ENCODE measurements at regions not wholly inside any gene's neighbourhood (a gene's known extent, or its start where the extent isn't known, plus 50 kb on each side); places are given as distances from the start of the nearest gene placed in this dataset.
"Not testable (repeated sequence)": the region's sequence is repeated elsewhere in the genome, so short reads cannot be mapped to it uniquely, and the experiment has no call there.

DNA sequence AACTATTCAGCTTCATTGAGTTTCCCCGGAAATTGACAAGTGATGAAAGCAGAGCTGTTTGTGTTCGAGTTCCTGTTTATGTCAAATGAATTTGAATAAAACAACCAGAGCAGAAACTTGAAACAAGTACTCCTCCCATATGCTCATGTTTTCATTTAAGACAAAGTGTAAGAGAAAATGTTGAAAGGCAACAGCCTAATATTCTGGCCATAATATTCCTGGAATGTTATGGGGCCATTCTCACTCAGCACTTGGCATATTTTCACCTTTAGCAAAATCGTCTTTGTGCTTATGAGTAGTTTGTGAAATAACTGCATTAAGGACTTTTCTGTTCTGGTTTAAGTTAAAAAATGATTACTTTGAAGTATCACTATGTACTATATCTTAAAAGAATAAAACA lies 276.0 kb upstream of the FAT1 start:
- Histone ChIP-seq H3K4me3 (no peak overlapping the region), H3K36me3 (peaks cover 0 to 1% (median 0%) of the 10 kb centered on the region in 4 donors), H3K27me3 (no peaks in the 10 kb centered on the region), H3K4me1 (no peaks in the 10 kb centered on the region), H3K27ac (no peak overlapping the region), H3K9me3 (no peaks in the 10 kb centered on the region)
- no peak for DNase-seq
- no peak for ATAC-seq
- 42% methylated on average over 3 of the region's 3 CpGs for WGBS (ENCODE audit: insufficient coverage, low coverage, low lambda C conversion rate, missing lambda C conversion rate)
- intact Hi-C loops (cut with DNase I): no loop called here
- TF ChIP-seq CTCF (IDR thresholded peaks at IDR 0.05): no peak
- no peak for TF ChIP-seq POLR2A (IDR thresholded peaks at IDR 0.05)

GRCh38 chr4:187000281-187000680 lies 276.6 kb upstream of the FAT1 start:
- no peak for TF ChIP-seq POLR2A (IDR thresholded peaks at IDR 0.05)
- no peak for TF ChIP-seq CTCF (IDR thresholded peaks at IDR 0.05)
- H3K4me3 ChIP-seq: no peak overlapping the region
- no peaks in the 10 kb centered on the region for H3K4me1 ChIP-seq
- H3K27me3 ChIP-seq: no peaks in the 10 kb centered on the region
- intact Hi-C loops (cut with DNase I): no loop called here
- ATAC-seq: no peak
- no peak overlapping the region for H3K27ac ChIP-seq
- 63% methylated on average over 2 of the region's 2 CpGs for WGBS (ENCODE audit: insufficient coverage, low coverage, low lambda C conversion rate, missing lambda C conversion rate)
- no peaks in the 10 kb centered on the region for H3K9me3 ChIP-seq
- no peak for DNase-seq
- no peaks in the 10 kb centered on the region for H3K36me3 ChIP-seq

- H3K27ac ChIP-seq; H3K27me3 ChIP-seq; H3K36me3 ChIP-seq; H3K9me3 ChIP-seq; H3K4me1 ChIP-seq; intact Hi-C loops (cut with DNase I); H3K4me3 ChIP-seq; DNase-seq; ATAC-seq: not testable (repeated sequence)
- 40% methylated on average over 2 of the region's 6 CpGs for WGBS (ENCODE audit: insufficient coverage, low coverage, low lambda C conversion rate, missing lambda C conversion rate)
Measured at GRCh38 chr4:187002133-187002532, 278.5 kb upstream of the FAT1 start.

GRCh38 chr4:187004628-187005027 lies 281.0 kb upstream of the FAT1 start:
- H3K27ac ChIP-seq: no peak overlapping the region
- H3K4me3 ChIP-seq: no peak overlapping the region
- 71% methylated on average over 2 of the region's 2 CpGs for WGBS (ENCODE audit: insufficient coverage, low coverage, low lambda C conversion rate, missing lambda C conversion rate)
- H3K4me1 ChIP-seq: no peaks in the 10 kb centered on the region
- ATAC-seq (no peak), DNase-seq (no peak)
- no peaks in the 10 kb centered on the region for H3K9me3 ChIP-seq
- intact Hi-C loops (cut with DNase I): no loop called here
- H3K27me3 ChIP-seq: no peaks in the 10 kb centered on the region
- no peak for TF ChIP-seq CTCF (IDR thresholded peaks at IDR 0.05)
- no peak for TF ChIP-seq POLR2A (IDR thresholded peaks at IDR 0.05)
- no peaks in the 10 kb centered on the region for H3K36me3 ChIP-seq

GRCh38 chr4:187006189-187006618 lies 282.5 kb upstream of the FAT1 start:
- 30% methylated on average over 3 of the region's 3 CpGs for WGBS (ENCODE audit: insufficient coverage, low coverage, low lambda C conversion rate, missing lambda C conversion rate)
- no peak for DNase-seq
- no peak for ATAC-seq
- Histone ChIP-seq H3K4me3 (no peak overlapping the region), H3K27ac (no peak overlapping the region), H3K9me3 (no peaks in the 10 kb centered on the region), H3K4me1 (no peaks in the 10 kb centered on the region), H3K27me3 (no peaks in the 10 kb centered on the region), H3K36me3 (no peaks in the 10 kb centered on the region)
- intact Hi-C loops (cut with DNase I): no loop called here
- TF ChIP-seq CTCF (IDR thresholded peaks at IDR 0.05): no peak
- no peak for TF ChIP-seq POLR2A (IDR thresholded peaks at IDR 0.05)
